ENCODE measurements at regions not wholly inside any gene's neighbourhood (a gene's known extent, or its start where the extent isn't known, plus 50 kb on each side); places are given as distances from the start of the nearest gene placed in this dataset.

GRCh38 chr21:19969156-19969555 lies 1029.1 kb upstream of the NCAM2 start (continued):
- TF ChIP-seq CTCF (IDR thresholded peaks at IDR 0.05 in 2 of 3, conservative IDR thresholded peaks at IDR 0.05 in 1 of 3; ENCODE audit: borderline replicate concordance in 1 of 3, insufficient read depth in 1 of 3, low read depth in 2 of 3, low read length in 2 of 3) (no peak), POLR2AphosphoS5 (IDR thresholded peaks at IDR 0.05; ENCODE audit: low read depth, low read length) (no peak), ZFX (IDR thresholded peaks at IDR 0.05) (no peak), REST (IDR thresholded peaks at IDR 0.05; ENCODE audit: low read depth) (no peak)

GRCh38 chr21:19981938-19982337 lies 1016.3 kb upstream of the NCAM2 start:
- ChIA-PET CTCF (no interaction called here), POLR2A (no interaction called here), RAD21 (ENCODE audit: low non-redundant PET in 1 of 2, low total read pairs in 2 of 2, uncharacterized antibody in 2 of 2, unreplicated experiment in 2 of 2) (no interaction called here)
- ATAC-seq (no peak), DNase-seq (ENCODE audit: low read depth, low spot score) (no peak)
- no peaks in the 10 kb centered on the region for H3K36me3 ChIP-seq (ENCODE audit: control insufficient read depth in 1 of 2, insufficient read depth in 2 of 2, low read length in 2 of 2)
- H3K27ac ChIP-seq (ENCODE audit: low read depth, low read length) = no peak overlapping the region
- H3K4me3 ChIP-seq (replicated peaks in 1 of 2; ENCODE audit: low read depth in 1 of 2, low read length in 2 of 2) = no peak overlapping the region
- H3K9me3 ChIP-seq (ENCODE audit: control insufficient read depth in 1 of 2, insufficient read depth in 1 of 2, low read depth in 1 of 2, low read length in 2 of 2) = peaks cover 0 to 13% of the 10 kb centered on the region in 2 experiments; a peak in 3 of 4 replicates
- H3K9me2 ChIP-seq (ENCODE audit: insufficient read depth) = no peaks in the 10 kb centered on the region
- BruUV-seq (replicated peaks) = no TSS peak
- H3K9ac ChIP-seq (ENCODE audit: low read length) = no peak overlapping the region
- H3K4me2 ChIP-seq (ENCODE audit: low read length) = no peak overlapping the region
- H3K27me3 ChIP-seq (ENCODE audit: insufficient read depth, low read length) = no peaks in the 10 kb centered on the region
- no peaks in the 10 kb centered on the region for H3K4me1 ChIP-seq (ENCODE audit: control insufficient read depth in 1 of 2, insufficient read depth in 2 of 2, low read length in 2 of 2)
- H2AFZ ChIP-seq (ENCODE audit: low read depth, low read length, poor library complexity, severe bottlenecking) = no peak overlapping the region
- intact Hi-C loops (cut with micrococcal nuclease) = no loop called here
- TF ChIP-seq EZH2 (IDR thresholded peaks at IDR 0.05) (no peak), ZBTB33 (IDR thresholded peaks at IDR 0.05; ENCODE audit: extremely low read depth, insufficient replicate concordance, low read length) (no peak), SIN3A (IDR thresholded peaks at IDR 0.05; ENCODE audit: low read depth) (no peak)
- no peaks in the 10 kb centered on the region for H3K79me2 ChIP-seq (ENCODE audit: insufficient read depth, low read length)
- H4K20me1 ChIP-seq (ENCODE audit: insufficient read depth) = no peaks in the 10 kb centered on the region

All from HCT116 (cell line).